Activated CD8-positive, alpha-beta memory T cell treated with anti-CD3 and anti-CD28 coated beads for 4 hours (primary cell): ENCODE measurements at regions not wholly inside any gene's neighbourhood (a gene's known extent, or its start where the extent isn't known, plus 50 kb on each side); places are given as distances from the start of the nearest gene placed in this dataset.

Experiments
- DNase-seq, 2 donors: peaks; one replicate each; pipeline ENCODE4 v3.0.0-alpha.2; 2020; ENCODE audit warnings: low read depth in 2 of 2

- no peak for DNase-seq
Measured at GRCh38 chr18:78564030-78564429, 415.6 kb upstream of the SALL3 start.

- DNase-seq = no peak
Measured at GRCh38 chr18:78564518-78564917, 415.1 kb upstream of the SALL3 start.

DNA sequence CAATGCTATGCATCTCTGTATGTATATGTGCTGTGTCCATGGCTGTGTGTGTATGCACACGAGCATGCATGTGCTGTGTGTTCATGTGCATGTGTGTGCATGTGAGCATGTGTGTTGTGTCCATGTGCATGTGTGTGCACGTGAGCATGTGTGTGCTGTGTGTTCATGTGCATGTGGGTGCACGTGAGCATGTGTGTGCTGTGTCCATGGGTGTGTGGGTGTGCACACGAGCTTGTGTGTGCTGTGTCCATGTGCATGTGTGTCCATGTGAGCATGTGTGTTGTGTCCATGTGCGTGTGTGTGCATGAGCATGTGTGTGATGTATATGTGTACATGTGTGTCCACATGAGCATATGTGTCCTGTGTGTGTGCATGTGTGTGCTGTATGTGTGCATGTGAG lies 414.4 kb upstream of the SALL3 start:
- no peak for DNase-seq

- DNase-seq = no peak
Measured at GRCh38 chr18:78566065-78566464, 413.6 kb upstream of the SALL3 start.

- DNase-seq = no peak
Measured at GRCh38 chr18:78566720-78567119, 412.9 kb upstream of the SALL3 start.

GRCh38 chr18:78571063-78571785 lies 408.4 kb upstream of the SALL3 start:
- no peak for DNase-seq

DNA sequence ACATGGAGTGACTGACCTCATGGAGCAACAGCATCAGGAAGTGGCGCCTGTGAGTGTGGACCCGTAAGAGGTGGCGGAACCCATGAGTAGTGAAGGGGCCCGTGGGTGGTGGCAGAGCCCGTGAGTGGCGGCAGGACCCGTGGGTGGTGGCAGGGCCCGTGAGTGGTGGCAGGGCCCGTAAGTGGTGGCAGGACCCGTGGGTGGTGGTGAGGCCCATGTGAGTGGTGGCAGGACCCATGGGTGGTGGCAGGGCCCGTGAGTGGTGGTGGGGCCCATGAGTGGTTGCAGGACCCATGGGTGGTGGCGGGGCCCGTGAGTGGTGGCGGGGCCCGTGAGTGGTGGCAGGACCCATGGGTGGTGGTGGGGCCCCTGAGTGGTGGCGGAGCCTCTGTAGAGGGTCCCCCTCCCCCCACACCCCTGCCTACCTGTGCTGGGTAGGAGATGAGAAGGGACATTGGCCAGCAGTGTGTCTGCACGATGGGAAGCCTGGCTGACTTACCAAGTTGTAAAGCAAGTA lies 407.7 kb upstream of the SALL3 start:
- DNase-seq = no peak

- DNase-seq = no peak
Measured at GRCh38 chr18:78573773-78574172, 405.8 kb upstream of the SALL3 start.

DNA sequence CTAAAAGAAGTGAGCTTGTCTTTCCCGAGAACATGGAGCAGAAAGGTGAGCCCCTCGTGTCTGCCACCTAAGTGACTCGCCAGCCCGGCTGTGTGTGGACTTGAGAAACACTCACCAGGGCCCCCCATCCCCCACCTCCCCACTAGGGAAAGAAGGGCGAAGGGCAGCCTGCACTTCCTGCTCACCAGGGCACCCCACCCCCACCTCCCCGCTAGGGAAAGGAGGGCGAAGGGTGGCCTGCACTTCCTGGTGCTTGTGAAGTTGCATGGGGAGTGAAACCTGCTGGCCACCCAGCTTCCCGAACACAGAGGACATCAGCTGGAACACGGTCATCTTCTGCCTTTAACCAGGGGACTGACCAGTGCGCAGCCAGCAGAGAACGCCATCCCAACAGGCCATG lies 402.7 kb upstream of the SALL3 start:
- no peak for DNase-seq

- DNase-seq = no peak
Measured at GRCh38 chr18:78579449-78579848, 400.2 kb upstream of the SALL3 start.

- DNase-seq = no peak
Measured at GRCh38 chr18:78579854-78580577, 399.6 kb upstream of the SALL3 start.

DNA sequence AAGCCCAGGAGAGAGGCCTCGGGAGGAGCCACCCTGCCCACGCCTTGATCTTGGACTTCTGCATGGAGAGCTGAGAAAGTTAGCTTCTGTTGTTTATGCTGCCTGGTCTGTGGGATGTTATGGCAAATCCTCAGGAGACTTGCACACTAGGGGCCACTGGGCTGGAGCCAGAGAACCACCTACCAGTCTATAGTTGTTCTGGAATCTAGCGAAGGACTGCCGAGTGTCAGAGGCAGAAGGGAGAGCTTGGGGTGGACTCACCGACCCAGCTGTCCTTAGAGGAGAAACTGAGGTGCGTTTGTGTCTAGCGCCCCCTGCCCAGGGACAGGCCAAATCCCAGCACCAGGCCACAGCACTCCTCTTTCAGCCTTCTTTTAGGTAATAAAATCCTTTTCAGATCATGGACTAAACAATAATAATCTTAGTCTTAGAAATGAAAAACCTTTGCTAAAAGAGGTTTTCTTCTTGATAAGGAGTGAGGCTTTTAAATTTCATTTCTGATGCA lies 398.7 kb upstream of the SALL3 start:
- no peak for DNase-seq

DNA sequence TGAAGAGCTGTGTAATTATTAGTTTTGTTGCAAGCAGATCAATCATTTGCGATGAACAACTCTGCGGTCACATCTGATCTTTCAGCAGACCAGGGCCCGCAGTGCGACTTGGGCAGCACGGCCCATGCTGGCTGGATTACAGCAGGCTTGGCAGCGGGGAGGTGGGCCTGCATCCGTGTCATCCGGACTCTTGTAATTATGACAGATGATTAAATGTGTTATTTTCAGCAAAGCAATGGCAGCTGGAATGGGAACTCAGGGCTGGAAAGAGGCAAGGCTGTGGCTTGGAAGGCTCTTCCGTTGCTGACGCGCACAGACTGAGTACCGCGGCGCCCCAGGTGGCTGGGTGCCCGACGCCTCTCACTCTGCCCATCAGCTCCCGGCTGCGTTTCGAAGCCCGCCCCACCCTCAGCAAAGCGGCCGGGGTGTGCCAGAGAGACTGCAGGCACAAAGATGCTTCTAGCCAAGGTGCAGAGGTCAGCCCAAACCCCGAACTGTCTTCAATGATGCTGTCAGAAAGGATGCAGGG lies 397.4 kb upstream of the SALL3 start:
- DNase-seq = no peak

DNA sequence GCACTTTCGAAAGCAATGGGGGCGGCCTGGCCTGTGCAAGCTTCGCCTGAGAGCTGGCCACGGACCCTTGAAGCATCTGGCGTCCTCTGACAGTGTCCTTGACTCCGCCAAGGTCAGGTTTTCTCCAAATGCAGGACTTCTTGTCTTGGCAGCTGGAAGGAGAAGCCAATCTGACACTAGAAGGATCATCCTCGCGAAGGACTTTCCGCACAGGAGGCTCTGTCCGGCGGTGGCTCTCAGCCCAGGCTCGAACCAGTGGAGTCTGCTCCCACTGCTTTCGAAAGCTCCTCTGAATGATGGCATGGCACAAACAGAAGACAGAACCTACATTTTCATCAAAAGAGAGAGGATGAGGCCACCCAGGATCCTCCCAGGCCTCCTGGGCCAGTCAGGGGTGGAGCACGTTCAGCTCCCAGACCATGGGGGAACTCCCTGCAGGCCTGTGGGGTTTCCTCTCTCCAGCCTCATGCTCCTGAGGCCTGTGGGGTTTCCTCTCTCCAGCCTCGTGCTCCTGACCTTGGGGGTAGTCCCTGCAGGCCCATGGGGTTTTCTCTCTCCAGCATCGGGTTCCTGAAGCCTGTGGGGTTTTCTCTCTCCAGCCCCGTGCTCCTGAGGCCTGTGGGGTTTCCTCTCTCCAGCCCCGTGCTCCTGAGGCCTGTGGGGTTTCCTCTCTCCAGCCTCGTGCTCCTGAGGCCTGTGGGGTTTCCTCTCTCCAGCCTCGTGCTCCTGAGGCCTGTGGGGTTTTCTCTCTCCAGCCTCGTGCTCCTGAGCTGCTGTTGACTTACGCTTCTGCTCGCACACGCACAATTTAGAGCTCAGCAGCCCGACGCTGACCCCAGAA lies 396.5 kb upstream of the SALL3 start:
- DNase-seq = no peak

- no peak for DNase-seq
Measured at GRCh38 chr18:78583739-78584458, 395.7 kb upstream of the SALL3 start.

DNA sequence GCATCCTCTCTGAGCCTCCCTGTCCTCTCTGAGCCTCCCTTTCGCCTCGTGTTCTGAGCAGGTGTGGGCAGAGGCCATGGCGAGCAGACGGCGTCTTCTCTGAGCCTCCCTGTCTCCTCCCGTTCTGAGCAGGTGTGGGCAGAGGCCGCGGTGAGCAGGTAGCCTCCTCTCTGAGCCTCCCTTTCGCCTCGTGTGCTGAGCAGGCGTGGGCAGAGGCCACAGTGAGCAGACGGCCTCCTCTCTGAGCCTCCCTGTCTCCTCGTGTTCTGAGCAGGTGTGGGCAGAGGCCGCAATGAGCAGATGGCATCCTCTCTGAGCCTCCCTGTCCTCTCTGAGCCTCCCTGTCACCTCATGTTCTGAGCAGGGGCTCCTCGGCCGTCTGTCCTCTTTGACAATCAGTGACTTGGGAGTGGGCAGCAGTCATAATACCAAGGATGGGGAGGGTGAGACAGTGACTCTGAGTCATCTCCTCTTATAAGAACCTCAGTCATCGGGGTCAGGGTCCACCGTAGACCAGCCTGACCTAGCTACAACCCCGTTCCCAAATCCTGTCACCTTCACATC lies 395.1 kb upstream of the SALL3 start:
- no peak for DNase-seq

DNA sequence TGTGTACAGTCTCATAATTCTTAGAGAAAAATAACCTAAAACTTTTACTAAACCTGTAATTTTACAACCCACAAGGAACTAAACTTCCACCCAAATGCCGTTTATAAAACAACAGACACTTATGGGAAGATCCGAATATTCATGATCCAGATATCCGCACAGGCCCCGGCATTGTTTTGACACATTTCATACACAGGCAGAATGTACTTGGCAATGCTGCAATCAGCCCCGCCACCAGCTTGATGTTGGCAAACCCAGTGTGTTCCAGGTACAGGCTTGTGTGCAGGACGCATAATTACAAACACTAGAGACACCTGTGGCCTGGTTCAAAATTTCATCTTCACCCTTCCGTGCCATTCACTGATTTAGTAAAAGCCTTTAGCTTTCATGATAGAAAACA lies 393.0 kb upstream of the SALL3 start:
- no peak for DNase-seq

- DNase-seq = no peak
Measured at GRCh38 chr18:78587096-78587495, 392.5 kb upstream of the SALL3 start.

- no peak for DNase-seq
Measured at GRCh38 chr18:78587626-78588600, 391.7 kb upstream of the SALL3 start.
